ENCODE measurements at regions not wholly inside any gene's neighbourhood (a gene's known extent, or its start where the extent isn't known, plus 50 kb on each side); places are given as distances from the start of the nearest gene placed in this dataset.

GRCh38 chr1:239308701-239309333 lies 77.6 kb upstream of the CHRM3 start:
- DNase-seq (ENCODE audit: low read depth) (peak; percentile 12), FAIRE-seq (no peak)
- no peaks in the 10 kb centered on the region for H3K36me3 ChIP-seq (ENCODE audit: control insufficient read depth, insufficient read depth, low read length)
- H3K4me3 ChIP-seq (ENCODE audit: low read depth, low read length): no peak overlapping the region
- peak; percentile 51 for TF ChIP-seq CTCF (IDR thresholded peaks at IDR 0.05; ENCODE audit: insufficient read depth, low read length, severe bottlenecking)
- no peaks in the 10 kb centered on the region for H3K27me3 ChIP-seq (ENCODE audit: control insufficient read depth, insufficient read depth, low read length)

- no peak for TF ChIP-seq CTCF (IDR thresholded peaks at IDR 0.05; ENCODE audit: insufficient read depth, low read length, severe bottlenecking)
- no peaks in the 10 kb centered on the region for H3K27me3 ChIP-seq (ENCODE audit: control insufficient read depth, insufficient read depth, low read length)
- DNase-seq (ENCODE audit: low read depth) (no peak), FAIRE-seq (no peak)
- no peak overlapping the region for H3K4me3 ChIP-seq (ENCODE audit: low read depth, low read length)
- H3K36me3 ChIP-seq (ENCODE audit: control insufficient read depth, insufficient read depth, low read length): no peaks in the 10 kb centered on the region
Observed at GRCh38 chr1:239307886-239308285, 78.5 kb upstream of the CHRM3 start.

GRCh38 chr1:239306426-239306825 lies 79.9 kb upstream of the CHRM3 start:
- DNase-seq (ENCODE audit: low read depth): no peak
- no peak for TF ChIP-seq CTCF (IDR thresholded peaks at IDR 0.05; ENCODE audit: insufficient read depth, low read length, severe bottlenecking)
- Histone ChIP-seq H3K36me3 (ENCODE audit: control insufficient read depth, insufficient read depth, low read length) (no peaks in the 10 kb centered on the region), H3K4me3 (ENCODE audit: low read depth, low read length) (no peak overlapping the region), H3K27me3 (ENCODE audit: control insufficient read depth, insufficient read depth, low read length) (no peaks in the 10 kb centered on the region)
- no peak for FAIRE-seq

- DNase-seq (ENCODE audit: low read depth): no peak
- Histone ChIP-seq H3K27me3 (ENCODE audit: control insufficient read depth, insufficient read depth, low read length) (no peaks in the 10 kb centered on the region), H3K36me3 (ENCODE audit: control insufficient read depth, insufficient read depth, low read length) (no peaks in the 10 kb centered on the region), H3K4me3 (ENCODE audit: low read depth, low read length) (no peak overlapping the region)
- FAIRE-seq: no peak
- no peak for TF ChIP-seq CTCF (IDR thresholded peaks at IDR 0.05; ENCODE audit: insufficient read depth, low read length, severe bottlenecking)
Observed at GRCh38 chr1:239303289-239303688, 83.1 kb upstream of the CHRM3 start.

GRCh38 chr1:239302696-239303095 lies 83.7 kb upstream of the CHRM3 start:
- H3K36me3 ChIP-seq (ENCODE audit: control insufficient read depth, insufficient read depth, low read length): no peaks in the 10 kb centered on the region
- FAIRE-seq (no peak), DNase-seq (ENCODE audit: low read depth) (no peak)
- no peak for TF ChIP-seq CTCF (IDR thresholded peaks at IDR 0.05; ENCODE audit: insufficient read depth, low read length, severe bottlenecking)
- no peaks in the 10 kb centered on the region for H3K27me3 ChIP-seq (ENCODE audit: control insufficient read depth, insufficient read depth, low read length)
- no peak overlapping the region for H3K4me3 ChIP-seq (ENCODE audit: low read depth, low read length)

GRCh38 chr1:239301251-239301650 lies 85.1 kb upstream of the CHRM3 start:
- FAIRE-seq: no peak
- no peaks in the 10 kb centered on the region for H3K27me3 ChIP-seq (ENCODE audit: control insufficient read depth, insufficient read depth, low read length)

More at GRCh38 chr1:239301251-239301650, 85.1 kb upstream of the CHRM3 start:
- no peak for DNase-seq (ENCODE audit: low read depth)
- TF ChIP-seq CTCF (IDR thresholded peaks at IDR 0.05; ENCODE audit: insufficient read depth, low read length, severe bottlenecking): no peak
- no peak overlapping the region for H3K4me3 ChIP-seq (ENCODE audit: low read depth, low read length)
- H3K36me3 ChIP-seq (ENCODE audit: control insufficient read depth, insufficient read depth, low read length): no peaks in the 10 kb centered on the region
